Cerebellar nuclear complex (tissue), 1 donor: ENCODE measurements at regions not wholly inside any gene's neighbourhood (a gene's known extent, or its start where the extent isn't known, plus 50 kb on each side); places are given as distances from the start of the nearest gene placed in this dataset.
"Not testable (repeated sequence)": the region's sequence is repeated elsewhere in the genome, so short reads cannot be mapped to it uniquely, and the experiment has no call there.

Experiments used
- DNase-seq, 2 experiments: peaks; one replicate each; lab custom pipeline; 2025; lab: John Stamatoyannopoulos, UW

GRCh38 chr21:25531538-25532250 lies 75.6 kb downstream of the MRPL39 start:
- DNase-seq, result not testable (repeated sequence)

- no peak for DNase-seq
These were observed 78.8 kb downstream of the MRPL39 start for GRCh38 chr21:25528515-25528914.

DNA sequence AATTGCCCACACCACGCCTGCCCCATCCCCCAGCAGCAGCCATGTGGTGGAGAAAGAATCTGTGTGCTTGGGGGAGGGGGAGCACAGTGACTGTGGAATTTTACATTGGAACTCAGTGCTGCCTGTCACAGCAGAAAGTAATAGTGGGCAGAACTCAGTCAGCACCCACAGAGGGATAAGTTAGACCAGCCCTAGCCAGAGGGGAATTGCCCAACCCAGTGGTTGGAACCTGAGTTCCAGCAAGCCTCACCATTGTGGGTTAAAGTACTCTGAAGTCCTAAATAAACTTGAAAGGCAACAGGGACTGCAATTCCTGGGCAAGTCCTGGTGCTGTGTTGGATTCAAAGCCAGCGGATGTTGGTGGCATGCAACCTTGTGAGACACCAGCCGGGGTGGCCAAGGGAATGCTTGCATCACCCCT lies 88.8 kb downstream of the MRPL39 start:
- no peak for DNase-seq

GRCh38 chr21:25515484-25516405 lies 91.5 kb downstream of the MRPL39 start:
- DNase-seq, result no peak

DNA sequence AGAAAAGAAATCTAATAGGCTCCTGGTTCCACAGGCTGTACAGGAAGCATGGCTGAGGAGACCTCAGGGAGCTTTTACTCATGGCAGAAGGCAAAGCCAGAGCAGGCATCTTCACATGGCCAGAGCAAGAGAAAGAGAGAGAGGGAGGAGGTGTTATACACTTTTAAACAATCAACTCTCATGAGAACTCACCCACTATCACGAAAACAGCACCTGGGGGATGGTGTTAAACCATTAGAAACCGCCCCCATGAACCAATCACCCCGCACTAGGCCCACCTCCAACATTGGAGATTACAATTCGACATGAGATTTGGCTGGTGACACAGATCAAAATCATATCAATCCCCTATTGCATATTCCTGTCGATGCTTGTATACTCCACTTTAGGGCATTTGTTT lies 93.5 kb downstream of the MRPL39 start:
- DNase-seq, result no peak

DNA sequence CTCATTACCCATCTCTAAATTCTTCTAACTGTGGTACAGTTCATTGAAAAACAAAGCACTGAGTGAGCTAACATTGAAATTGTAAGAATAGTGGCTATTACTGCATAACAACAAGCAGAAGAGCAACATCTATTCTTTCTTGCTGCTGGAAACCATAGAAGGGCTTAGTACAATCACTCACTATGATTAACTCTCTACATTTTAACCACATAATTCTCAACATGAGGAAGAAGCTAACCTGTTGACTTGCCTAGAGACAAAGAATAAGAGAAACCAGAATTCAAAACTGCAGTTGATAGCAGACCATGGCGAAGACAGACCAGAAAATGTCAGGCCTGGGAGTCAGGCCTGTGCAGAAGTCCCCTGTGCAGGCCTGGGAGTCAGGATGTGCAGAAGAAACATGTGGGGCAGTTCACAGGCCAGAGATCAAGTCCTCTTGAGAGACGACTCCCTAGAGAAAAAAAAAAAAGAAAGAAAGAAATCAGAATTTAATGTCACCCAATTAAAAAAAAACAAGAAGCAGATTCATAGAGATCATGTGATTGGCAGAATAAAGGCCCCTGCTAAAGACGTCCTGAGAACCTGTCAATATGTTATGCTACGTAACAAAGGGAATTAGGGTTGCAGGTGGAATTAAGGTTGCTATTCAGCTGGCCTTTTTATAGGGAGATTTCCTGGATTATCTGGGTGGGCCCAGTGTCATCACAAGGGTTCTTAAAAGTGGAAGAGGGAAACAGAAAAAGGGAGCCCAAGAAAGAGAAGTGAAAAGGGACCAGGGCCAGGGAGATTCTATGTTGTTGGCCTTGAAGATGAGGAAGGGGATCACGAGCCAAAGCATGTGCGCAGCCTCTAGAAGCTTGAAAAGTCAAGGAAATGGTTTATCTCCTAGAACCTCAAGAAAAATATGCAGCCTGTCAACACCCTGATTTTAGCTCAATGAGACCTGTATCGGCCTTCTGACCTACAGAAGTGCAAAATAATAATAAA lies 94.9 kb downstream of the MRPL39 start:
- no peak for DNase-seq

GRCh38 chr21:25509862-25510261 lies 97.4 kb downstream of the MRPL39 start:
- DNase-seq, result no peak

DNA sequence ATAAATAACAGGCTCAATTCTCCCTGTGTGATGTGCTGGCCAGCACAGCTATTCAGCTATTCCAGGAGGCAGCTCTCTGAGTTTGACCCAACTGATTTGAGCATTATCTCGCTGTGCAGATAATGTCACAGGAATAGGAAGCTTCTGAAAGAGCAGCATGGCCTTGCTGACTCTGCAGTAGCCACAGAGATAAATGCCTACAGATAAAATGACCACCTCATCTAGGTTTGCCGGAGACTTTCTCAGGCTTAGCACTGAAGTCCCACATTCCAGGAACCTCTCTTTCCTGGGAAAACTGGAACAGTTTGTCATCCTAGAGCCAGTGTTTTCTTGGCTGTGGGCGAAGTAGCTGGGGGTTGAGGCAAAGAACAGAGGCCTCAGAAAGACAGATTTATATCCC lies 98.9 kb downstream of the MRPL39 start:
- DNase-seq, result no peak

- no peak for DNase-seq
These were observed 99.8 kb downstream of the MRPL39 start for GRCh38 chr21:25507522-25507921.

- DNase-seq, result no peak
These were observed 100.4 kb downstream of the MRPL39 start for GRCh38 chr21:25506887-25507286.

- no peak for DNase-seq
These were observed 101.0 kb downstream of the MRPL39 start for GRCh38 chr21:25506261-25506660.

DNA sequence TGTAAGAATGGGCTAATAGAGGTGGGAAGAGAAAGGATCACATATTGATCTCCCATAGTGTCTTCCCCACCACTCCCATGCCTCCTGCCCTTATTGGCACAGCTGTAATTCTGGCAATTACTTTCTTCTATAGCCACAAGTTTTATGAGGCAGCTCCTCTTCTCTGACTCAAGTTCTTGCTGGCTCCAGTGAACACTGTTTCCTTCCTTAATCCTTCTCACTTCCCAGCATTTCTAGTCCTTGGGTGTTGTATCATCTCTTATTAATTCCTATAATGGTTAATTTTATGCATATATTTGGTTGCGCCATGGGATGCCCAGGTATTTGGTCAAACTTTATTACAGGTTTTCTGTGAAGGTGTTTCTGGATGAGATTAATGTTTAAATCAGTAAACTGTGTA lies 103.3 kb downstream of the MRPL39 start:
- no peak for DNase-seq

DNA sequence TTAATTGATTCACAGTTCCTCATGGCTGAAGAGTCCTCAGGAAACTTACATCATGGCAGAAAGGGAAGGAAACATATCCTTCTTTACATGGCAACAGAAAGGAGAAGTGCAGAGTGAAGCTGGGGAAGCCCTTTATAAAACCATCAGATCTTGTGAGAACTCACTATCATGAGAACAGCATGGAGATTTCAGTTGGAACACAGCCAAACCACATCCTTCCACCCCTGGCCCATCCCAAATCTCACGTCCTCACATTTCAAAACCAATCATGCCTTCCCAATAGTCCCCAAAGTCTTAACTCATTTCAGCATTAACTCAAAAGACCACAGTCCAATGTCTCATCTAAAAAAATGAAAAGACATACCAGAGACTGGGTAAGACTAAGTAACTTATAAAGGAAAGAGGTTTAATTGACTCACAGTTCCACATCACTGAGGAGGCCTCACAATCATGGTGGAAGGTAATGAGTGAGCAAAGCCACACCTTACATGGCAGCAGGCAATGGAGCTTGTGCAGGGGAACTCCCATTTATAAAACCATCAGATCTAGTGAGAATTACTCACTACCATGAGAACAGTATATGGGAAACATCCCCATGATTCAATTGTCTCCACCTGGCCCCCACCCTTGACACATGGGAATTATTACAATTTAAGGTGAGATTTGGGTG lies 105.2 kb downstream of the MRPL39 start:
- no peak for DNase-seq

- no peak for DNase-seq
These were observed 105.8 kb downstream of the MRPL39 start for GRCh38 chr21:25501462-25501861.

- DNase-seq, result no peak
These were observed 106.7 kb downstream of the MRPL39 start for GRCh38 chr21:25500598-25500997.

DNA sequence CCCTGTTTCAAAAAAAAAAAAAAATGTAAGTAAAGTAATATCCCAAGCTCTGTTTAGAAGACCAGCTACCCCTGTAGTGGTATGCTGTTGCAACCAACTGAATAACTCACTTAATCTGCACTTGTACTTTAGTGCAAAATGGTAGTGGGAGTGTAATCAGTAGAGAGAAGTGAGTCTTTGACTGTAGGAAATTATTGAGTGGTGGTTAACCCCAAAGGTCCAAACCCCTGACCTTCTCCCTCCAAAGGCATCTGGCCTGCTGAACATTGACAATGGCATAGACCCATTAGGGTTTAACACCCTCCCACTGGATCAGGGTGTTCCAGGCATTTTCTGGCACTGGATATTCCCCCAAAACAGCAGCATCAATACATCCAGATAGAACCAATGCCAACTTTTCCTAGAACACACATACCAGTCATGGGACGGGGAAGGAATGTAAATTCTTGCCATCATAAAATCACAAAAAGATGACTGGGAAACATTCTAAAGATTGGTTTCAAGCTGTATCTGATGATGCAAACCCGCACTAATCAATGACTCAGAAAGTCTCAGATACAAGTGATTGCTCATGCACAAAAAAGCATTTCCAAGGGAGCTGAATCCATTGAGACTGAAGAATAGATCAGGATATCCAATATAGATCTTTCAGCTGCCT lies 110.3 kb downstream of the MRPL39 start:
- no peak for DNase-seq

DNA sequence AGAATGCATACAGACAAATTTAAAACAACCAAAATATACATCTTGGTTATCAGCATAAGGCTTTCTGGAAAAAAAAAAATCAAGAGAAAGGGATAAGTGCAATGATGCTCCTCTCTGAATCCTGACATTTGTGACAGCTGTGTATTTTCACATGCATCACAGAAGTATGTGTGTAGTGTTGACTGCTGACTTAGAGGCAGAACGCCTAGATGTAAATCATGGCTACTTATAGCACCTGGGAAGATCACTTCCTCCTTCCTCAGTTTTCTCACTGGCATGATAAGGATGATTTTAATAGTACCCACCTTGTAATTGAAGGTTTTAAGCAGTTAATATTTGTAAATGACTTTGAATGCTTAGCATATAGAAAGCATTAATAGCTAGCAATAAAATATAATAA lies 112.5 kb downstream of the MRPL39 start:
- no peak for DNase-seq

- no peak for DNase-seq
These were observed 113.6 kb downstream of the MRPL39 start for GRCh38 chr21:25493722-25494121.

- DNase-seq, result no peak
These were observed 116.0 kb downstream of the MRPL39 start for GRCh38 chr21:25491267-25491666.

GRCh38 chr21:25490742-25491141 lies 116.5 kb downstream of the MRPL39 start:
- no peak for DNase-seq

DNA sequence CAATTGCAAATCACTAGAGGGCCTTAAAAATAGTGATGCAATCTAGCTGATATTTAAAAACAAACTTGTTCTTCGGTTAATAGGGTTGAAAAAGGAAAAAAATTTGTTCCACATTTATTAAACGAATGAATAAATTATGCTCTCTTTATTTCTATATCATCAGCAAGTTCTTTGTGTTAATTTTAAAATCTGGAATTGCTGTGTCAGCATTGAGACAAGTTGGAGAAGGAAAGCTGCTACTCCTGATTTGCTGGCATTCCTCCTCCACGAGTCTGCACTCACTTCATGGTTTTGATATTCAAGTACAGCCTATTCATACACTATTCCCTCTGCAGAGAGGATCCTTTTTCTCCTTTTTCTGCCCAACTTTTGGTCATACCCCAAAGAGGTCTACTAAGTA lies 117.6 kb downstream of the MRPL39 start:
- no peak for DNase-seq
